Adipocyte (in vitro differentiated cells): ENCODE measurements at regions not wholly inside any gene's neighbourhood (a gene's known extent, or its start where the extent isn't known, plus 50 kb on each side); places are given as distances from the start of the nearest gene placed in this dataset.

Experiments used
- DNase-seq: peaks from one replicate; pipeline ENCODE4 v3.0.0-alpha.2; 2015; ENCODE audit warnings: low read depth
- H3K27me3 ChIP-seq: replicated peaks from 2 replicates; pipeline ENCODE4 v1.7.0; 2013; ENCODE audit warnings: mild to moderate bottlenecking, low read length, moderate library complexity; ENCODE audit not compliant: control insufficient read depth, insufficient read depth
- H3K36me3 ChIP-seq: 2 replicates; pipeline ENCODE4 v1.7.0; 2013; ENCODE audit warnings: low read length, mild to moderate bottlenecking, moderate library complexity; ENCODE audit not compliant: control insufficient read depth, insufficient read depth, severe bottlenecking
- H3K4me1 ChIP-seq: 2 replicates; pipeline ENCODE4 v1.7.0; 2013; ENCODE audit warnings: mild to moderate bottlenecking, low read length, moderate library complexity; ENCODE audit not compliant: control insufficient read depth, insufficient read depth
- H3K4me3 ChIP-seq: 2 replicates; pipeline ENCODE4 v1.7.0; 2013; ENCODE audit warnings: mild to moderate bottlenecking, low read length, moderate library complexity
- H3K9ac ChIP-seq: 2 replicates; pipeline ENCODE4 v1.7.0; 2013; ENCODE audit warnings: mild to moderate bottlenecking, low read length, moderate library complexity
- H3K9me3 ChIP-seq: 2 replicates; pipeline ENCODE4 v1.7.0; 2013; ENCODE audit warnings: mild to moderate bottlenecking, low read length, moderate library complexity; ENCODE audit not compliant: control insufficient read depth

GRCh38 chr5:28714907-28715698 lies 1676.7 kb upstream of the CDH9 start:
- Histone ChIP-seq H3K9me3 (no peaks in the 10 kb centered on the region), H3K36me3 (no peaks in the 10 kb centered on the region), H3K27me3 (no peaks in the 10 kb centered on the region), H3K9ac (no peak overlapping the region), H3K4me1 (no peaks in the 10 kb centered on the region), H3K4me3 (no peak overlapping the region)
- DNase-seq: no peak

GRCh38 chr5:28710360-28710759 lies 1672.0 kb upstream of the CDH9 start:
- Histone ChIP-seq H3K4me3 (no peak overlapping the region), H3K36me3 (no peaks in the 10 kb centered on the region)
- DNase-seq: no peak

GRCh38 chr5:28708472-28708871 lies 1670.1 kb upstream of the CDH9 start:
- Histone ChIP-seq H3K27me3 (no peaks in the 10 kb centered on the region), H3K36me3 (no peaks in the 10 kb centered on the region), H3K4me1 (no peaks in the 10 kb centered on the region), H3K4me3 (no peak overlapping the region), H3K9ac (no peak overlapping the region), H3K9me3 (no peaks in the 10 kb centered on the region)
- DNase-seq: no peak

More at GRCh38 chr5:28710360-28710759, 1672.0 kb upstream of the CDH9 start:
- H3K27me3 ChIP-seq: no peaks in the 10 kb centered on the region
- no peaks in the 10 kb centered on the region for H3K4me1 ChIP-seq
- no peak overlapping the region for H3K9ac ChIP-seq
- H3K9me3 ChIP-seq: no peaks in the 10 kb centered on the region

GRCh38 chr5:28707706-28708105 lies 1669.3 kb upstream of the CDH9 start:
- H3K4me3 ChIP-seq: no peak overlapping the region
- H3K4me1 ChIP-seq: no peaks in the 10 kb centered on the region
- no peaks in the 10 kb centered on the region for H3K27me3 ChIP-seq
- no peaks in the 10 kb centered on the region for H3K36me3 ChIP-seq
- H3K9me3 ChIP-seq: no peaks in the 10 kb centered on the region
- no peak overlapping the region for H3K9ac ChIP-seq
- DNase-seq: peak; percentile 14

GRCh38 chr5:28703651-28704260 lies 1665.4 kb upstream of the CDH9 start:
- Histone ChIP-seq H3K4me3 (no peak overlapping the region), H3K4me1 (no peaks in the 10 kb centered on the region), H3K27me3 (no peaks in the 10 kb centered on the region), H3K9me3 (no peaks in the 10 kb centered on the region), H3K36me3 (no peaks in the 10 kb centered on the region), H3K9ac (no peak overlapping the region)
- DNase-seq: peak; percentile 65

GRCh38 chr5:28691526-28691925 lies 1653.1 kb upstream of the CDH9 start:
- Histone ChIP-seq H3K4me3 (no peak overlapping the region), H3K36me3 (no peaks in the 10 kb centered on the region), H3K27me3 (no peaks in the 10 kb centered on the region), H3K4me1 (no peaks in the 10 kb centered on the region), H3K9me3 (no peaks in the 10 kb centered on the region), H3K9ac (no peak overlapping the region)
- peak; percentile 42 for DNase-seq

- Histone ChIP-seq H3K36me3 (no peaks in the 10 kb centered on the region), H3K4me3 (no peak overlapping the region), H3K9me3 (no peaks in the 10 kb centered on the region), H3K4me1 (no peaks in the 10 kb centered on the region), H3K9ac (no peak overlapping the region), H3K27me3 (no peaks in the 10 kb centered on the region)
- no peak for DNase-seq
Observed at GRCh38 chr5:28685794-28686193, 1647.4 kb upstream of the CDH9 start.

GRCh38 chr5:28678899-28679298 lies 1640.5 kb upstream of the CDH9 start:
- no peak for DNase-seq
- H3K9ac ChIP-seq: no peak overlapping the region
- no peaks in the 10 kb centered on the region for H3K9me3 ChIP-seq
- H3K4me3 ChIP-seq: no peak overlapping the region
- H3K4me1 ChIP-seq: no peaks in the 10 kb centered on the region
- H3K36me3 ChIP-seq: no peaks in the 10 kb centered on the region
- H3K27me3 ChIP-seq: no peaks in the 10 kb centered on the region

GRCh38 chr5:28666110-28666509 lies 1627.7 kb upstream of the CDH9 start:
- no peak overlapping the region for H3K9ac ChIP-seq
- H3K9me3 ChIP-seq: peaks cover 35% of the 10 kb centered on the region
- H3K4me1 ChIP-seq: no peaks in the 10 kb centered on the region
- H3K4me3 ChIP-seq: no peak overlapping the region
- H3K36me3 ChIP-seq: no peaks in the 10 kb centered on the region
- no peak for DNase-seq
- no peaks in the 10 kb centered on the region for H3K27me3 ChIP-seq

- H3K27me3 ChIP-seq: no peaks in the 10 kb centered on the region
- no peak overlapping the region for H3K9ac ChIP-seq
- DNase-seq: peak; percentile 68
- H3K9me3 ChIP-seq: no peaks in the 10 kb centered on the region
- no peaks in the 10 kb centered on the region for H3K4me1 ChIP-seq
- no peaks in the 10 kb centered on the region for H3K36me3 ChIP-seq
- H3K4me3 ChIP-seq: no peak overlapping the region
Observed at GRCh38 chr5:28648108-28648507, 1609.7 kb upstream of the CDH9 start.

- no peaks in the 10 kb centered on the region for H3K27me3 ChIP-seq
- no peaks in the 10 kb centered on the region for H3K9me3 ChIP-seq
- no peak for DNase-seq
- H3K9ac ChIP-seq: no peak overlapping the region
- H3K4me1 ChIP-seq: no peaks in the 10 kb centered on the region
- no peak overlapping the region for H3K4me3 ChIP-seq
- H3K36me3 ChIP-seq: no peaks in the 10 kb centered on the region
Observed at GRCh38 chr5:28632607-28633006, 1594.2 kb upstream of the CDH9 start.
